HTR-8/SVneo (cell line): ENCODE measurements at regions not wholly inside any gene's neighbourhood (a gene's known extent, or its start where the extent isn't known, plus 50 kb on each side); places are given as distances from the start of the nearest gene placed in this dataset.
"Not testable (repeated sequence)": the region's sequence is repeated elsewhere in the genome, so short reads cannot be mapped to it uniquely, and the experiment has no call there.

ENCODE experiments used
- DNase-seq: peaks from one replicate; pipeline ENCODE4 v3.0.0; 2011; ENCODE audit warnings: low spot score, mixed read lengths; ENCODE audit not compliant: insufficient read length
- FAIRE-seq: peaks from 2 replicates; lab custom pipeline; 2011; peaks lifted over from hg19 to GRCh38; lab: Jason Lieb, UNC

- no peak for DNase-seq
- FAIRE-seq = no peak
Measured at GRCh38 chrX:131595120-131595519, 51.2 kb downstream of the OR13H1 start.

GRCh38 chrX:131607792-131608369, 64.0 kb downstream of the OR13H1 start:
- FAIRE-seq = no peak

GRCh38 chrX:131609480-131609879, 65.6 kb downstream of the OR13H1 start:
- FAIRE-seq = no peak
- DNase-seq = no peak

More at GRCh38 chrX:131607792-131608369, 64.0 kb downstream of the OR13H1 start:
- DNase-seq = no peak

- no peak for DNase-seq
- FAIRE-seq = no peak
Measured at GRCh38 chrX:131613260-131613659, 69.4 kb downstream of the OR13H1 start.

GRCh38 chrX:131614241-131614640, 70.4 kb downstream of the OR13H1 start:
- DNase-seq (no peak), FAIRE-seq (no peak)

- FAIRE-seq (no peak), DNase-seq (no peak)
Measured at GRCh38 chrX:131617182-131617581, 73.3 kb downstream of the OR13H1 start.

GRCh38 chrX:131621650-131622049, 77.8 kb downstream of the OR13H1 start:
- FAIRE-seq = no peak
- DNase-seq = no peak

- no peak for FAIRE-seq
- DNase-seq = no peak
Measured at GRCh38 chrX:131626681-131627296, 82.9 kb downstream of the OR13H1 start.

GRCh38 chrX:131630534-131630933, 86.7 kb downstream of the OR13H1 start:
- DNase-seq (no peak), FAIRE-seq (no peak)

- FAIRE-seq = no peak
- peak; percentile 3 for DNase-seq
Measured at GRCh38 chrX:131633285-131633917, 89.5 kb downstream of the OR13H1 start.

- no peak for DNase-seq
- FAIRE-seq = no peak
Measured at GRCh38 chrX:131634900-131635299, 91.0 kb downstream of the OR13H1 start.

- FAIRE-seq (no peak), DNase-seq (no peak)
Measured at GRCh38 chrX:131646106-131646505, 102.2 kb downstream of the OR13H1 start.

- DNase-seq = no peak
- FAIRE-seq = no peak
Measured at GRCh38 chrX:131649741-131650140, 105.9 kb downstream of the OR13H1 start.

GRCh38 chrX:131650637-131651410, 107.0 kb downstream of the OR13H1 start:
- DNase-seq (no peak), FAIRE-seq (no peak)

GRCh38 chrX:131663726-131664125, 119.9 kb downstream of the OR13H1 start:
- not testable (repeated sequence) for FAIRE-seq

GRCh38 chrX:131671735-131672134, 127.9 kb downstream of the OR13H1 start:
- FAIRE-seq = no peak
- no peak for DNase-seq

More at GRCh38 chrX:131663726-131664125, 119.9 kb downstream of the OR13H1 start:
- DNase-seq = not testable (repeated sequence)

- DNase-seq (no peak), FAIRE-seq (no peak)
Measured at GRCh38 chrX:131675596-131676194, 131.8 kb downstream of the OR13H1 start.

GRCh38 chrX:131677655-131678628, 134.1 kb downstream of the OR13H1 start:
- DNase-seq (peak; percentile 12), FAIRE-seq (no peak)

GRCh38 chrX:131682735-131683134, 138.9 kb downstream of the OR13H1 start:
- not testable (repeated sequence) for FAIRE-seq, DNase-seq
